Astrocyte of the spinal cord (primary cell): ENCODE measurements at regions not wholly inside any gene's neighbourhood (a gene's known extent, or its start where the extent isn't known, plus 50 kb on each side); places are given as distances from the start of the nearest gene placed in this dataset.

Experiments used
- DNase-seq: peaks from one replicate; pipeline ENCODE4 v3.0.0; 2011; ENCODE audit warnings: low read depth, low spot score
- H3K4me3 ChIP-seq: 2 replicates; pipeline ENCODE4 v1.5.1; 2011; ENCODE audit warnings: low read depth, mild to moderate bottlenecking, low read length, moderate library complexity
- CTCF ChIP-seq: IDR thresholded peaks from 2 replicates; pipeline ENCODE4 v1.5.1; 2012; ENCODE audit warnings: low read depth, mild to moderate bottlenecking, low read length, inconsistent platforms
- in situ Hi-C: cut with HindIII; loops from 2 replicates; pipeline ENCODE4 v1.10.0; 2017; ENCODE audit warnings: low sequenced_read_pairs

- in situ Hi-C loops = no loop called here
- TF ChIP-seq CTCF = no peak
- DNase-seq = no peak
- no peak overlapping the region for H3K4me3 ChIP-seq
These were observed 196.5 kb downstream of the ZNF608 start for GRCh38 chr5:124549891-124550436.

- no peak for TF ChIP-seq CTCF
- no peak overlapping the region for H3K4me3 ChIP-seq
- peak; percentile 34 for DNase-seq
- in situ Hi-C loops = no loop called here
These were observed 199.8 kb downstream of the ZNF608 start for GRCh38 chr5:124546643-124547042.

GRCh38 chr5:124544366-124545055 lies 201.9 kb downstream of the ZNF608 start:
- DNase-seq = peak; percentile 25
- no peak overlapping the region for H3K4me3 ChIP-seq
- in situ Hi-C loops = no loop called here
- TF ChIP-seq CTCF = no peak

DNA sequence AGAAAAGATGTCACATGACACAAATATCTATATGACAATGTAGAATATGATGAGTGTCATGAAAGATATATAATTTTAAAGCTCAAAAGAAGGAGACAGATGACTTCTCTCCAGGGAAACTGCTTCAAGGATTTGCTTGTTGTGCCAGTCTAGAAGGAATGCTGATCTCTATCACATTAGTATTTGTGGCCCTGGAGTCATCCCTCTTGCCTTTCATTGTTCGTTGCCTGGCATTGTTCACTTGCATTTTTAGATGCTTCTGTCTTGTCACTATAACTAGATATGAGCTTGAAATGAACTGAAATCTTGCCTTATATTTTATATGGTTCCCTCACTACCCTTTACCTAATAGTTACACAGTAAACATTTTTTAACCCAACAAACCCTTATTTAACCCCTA lies 207.5 kb downstream of the ZNF608 start:
- no peak overlapping the region for H3K4me3 ChIP-seq
- no peak for TF ChIP-seq CTCF
- DNase-seq = no peak
- in situ Hi-C loops = no loop called here

GRCh38 chr5:124538191-124538590 lies 208.2 kb downstream of the ZNF608 start:
- no peak for DNase-seq
- in situ Hi-C loops = no loop called here
- no peak overlapping the region for H3K4me3 ChIP-seq
- no peak for TF ChIP-seq CTCF

DNA sequence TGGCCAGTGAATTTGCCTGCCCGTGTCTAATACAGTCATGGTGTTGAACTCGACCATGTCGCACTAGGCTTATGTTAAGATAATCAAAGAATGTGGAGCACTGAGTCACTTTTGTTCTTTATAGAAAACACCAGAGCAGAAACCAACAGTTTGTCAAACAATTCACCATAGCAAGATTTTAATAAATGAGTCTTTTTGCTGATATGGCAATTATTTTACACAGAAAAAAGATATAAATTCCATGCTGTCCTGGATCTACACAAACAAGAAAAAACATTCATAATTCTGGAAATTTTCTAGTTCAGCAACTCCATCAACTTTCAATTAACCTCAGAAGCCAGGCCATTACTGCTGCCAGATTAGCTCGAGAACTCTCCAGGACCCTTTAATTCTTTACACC lies 208.9 kb downstream of the ZNF608 start:
- in situ Hi-C loops = no loop called here
- H3K4me3 ChIP-seq = no peak overlapping the region
- TF ChIP-seq CTCF = no peak
- DNase-seq = no peak

DNA sequence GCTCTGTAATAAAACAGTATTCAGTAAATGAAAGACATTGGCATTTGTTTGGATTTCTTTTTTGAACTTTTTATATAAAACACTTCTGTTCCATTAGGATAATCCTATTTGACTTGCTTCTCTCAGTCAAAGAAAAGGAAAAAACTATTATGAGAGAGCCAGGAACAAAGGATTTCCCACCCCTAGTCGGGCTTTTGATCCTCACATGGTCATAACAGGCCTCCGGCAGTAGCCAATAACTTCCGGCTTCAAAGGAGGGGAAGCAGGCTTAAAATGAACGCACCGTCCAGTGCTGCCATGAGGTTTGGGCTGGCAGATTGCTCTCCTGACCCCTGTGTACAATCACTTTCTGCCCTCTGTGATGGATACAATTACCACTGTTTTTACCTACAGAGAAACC lies 209.3 kb downstream of the ZNF608 start:
- no peak for DNase-seq
- in situ Hi-C loops = no loop called here
- H3K4me3 ChIP-seq = no peak overlapping the region
- no peak for TF ChIP-seq CTCF
